CD4-positive, alpha-beta memory T cell (primary cell): ENCODE measurements at regions not wholly inside any gene's neighbourhood (a gene's known extent, or its start where the extent isn't known, plus 50 kb on each side); places are given as distances from the start of the nearest gene placed in this dataset.

ENCODE experiments used
- CTCF ChIA-PET: fragments of 350-600 bp; sonication (Branson Sonifier 250); formaldehyde crosslinking; loops from one replicate; lab custom pipeline; 2021; ENCODE audit warnings: inconsistent platforms; ENCODE audit not compliant: partially characterized antibody; lab: Charles Lee
- POLR2A ChIA-PET: fragments of 350-600 bp; sonication (Branson Sonifier 250); formaldehyde crosslinking; loops from one replicate; lab custom pipeline; 2021; ENCODE audit not compliant: partially characterized antibody; lab: Charles Lee
- DNase-seq, 5 donors: peaks; one replicate each; pipeline versions ENCODE4 v3.0.0 to v3.0.0-alpha.2; 2020 to 2022; ENCODE audit warnings: mixed read lengths in 1 of 5
- H3K27ac ChIP-seq: one replicate; pipeline ENCODE4 v1.7.0; 2013; ENCODE audit warnings: low read depth, low read length
- H3K27me3 ChIP-seq: 2 replicates; pipeline ENCODE4 v1.7.0; 2013; ENCODE audit warnings: mild to moderate bottlenecking, low read length, moderate library complexity; ENCODE audit not compliant: insufficient read depth
- H3K36me3 ChIP-seq: 2 replicates; pipeline ENCODE4 v1.7.0; 2013; ENCODE audit warnings: mild to moderate bottlenecking, low read length, moderate library complexity; ENCODE audit not compliant: insufficient read depth
- H3K4me1 ChIP-seq: 2 replicates; pipeline ENCODE4 v1.7.0; 2013; ENCODE audit warnings: mild to moderate bottlenecking, low read length, moderate library complexity; ENCODE audit not compliant: insufficient read depth
- H3K4me3 ChIP-seq, 2 donors: one replicate each; pipeline ENCODE4 v1.7.0; 2013; ENCODE audit warnings: low read length in 2 of 2, mild to moderate bottlenecking in 1 of 2
- H3K9me3 ChIP-seq, 2 donors: one replicate each; pipeline ENCODE4 v1.7.0; 2013; ENCODE audit warnings: low read length in 2 of 2, control low read depth in 1 of 2; ENCODE audit not compliant: control insufficient read depth in 1 of 2
- H3K27ac Mint-ChIP-seq, 7 donors: one replicate each; pipeline ENCODE4 v1.8.0; 2020 to 2021; ENCODE audit warnings: mixed read lengths in 7 of 7, mild to moderate bottlenecking in 6 of 7, inconsistent platforms in 3 of 7, moderate library complexity in 3 of 7
- H3K27me3 Mint-ChIP-seq, 2 donors: one replicate each; pipeline ENCODE4 v1.8.0; 2020 to 2021; ENCODE audit warnings: mixed read lengths in 2 of 2
- H3K36me3 Mint-ChIP-seq, 2 donors: one replicate each; pipeline ENCODE4 v1.8.0; 2020 to 2021; ENCODE audit warnings: mixed read lengths in 2 of 2, inconsistent platforms in 1 of 2, mild to moderate bottlenecking in 1 of 2
- H3K4me1 Mint-ChIP-seq, 4 donors: one replicate each; pipeline ENCODE4 v1.8.0; 2020 to 2021; ENCODE audit warnings: mixed read lengths in 4 of 4, mild to moderate bottlenecking in 1 of 4
- H3K4me3 Mint-ChIP-seq, 8 donors: one replicate each; pipeline ENCODE4 v1.8.0; 2020 to 2021; ENCODE audit warnings: mixed read lengths in 8 of 8, mild to moderate bottlenecking in 7 of 8, moderate library complexity in 6 of 8, inconsistent platforms in 3 of 8
- H3K9me3 Mint-ChIP-seq, 8 donors: one replicate each; pipeline ENCODE4 v1.8.0; 2020 to 2021; ENCODE audit warnings: mixed read lengths in 8 of 8, mild to moderate bottlenecking in 5 of 8, inconsistent platforms in 3 of 8, moderate library complexity in 1 of 8
- intact Hi-C: fragments of 100-400 bp; cut with micrococcal nuclease; formaldehyde crosslinking; loops from one replicate; pipeline ENCODE4 v1.15.1; 2023

- no peaks in the 10 kb centered on the region for H3K36me3 Mint-ChIP-seq
- H3K27me3 Mint-ChIP-seq, result peaks cover 4 to 19% of the 10 kb centered on the region in 2 donors
- CTCF ChIA-PET, result no interaction called here
- no peak overlapping the region for H3K27ac Mint-ChIP-seq
- Histone ChIP-seq H3K4me1 (no peaks in the 10 kb centered on the region), H3K4me3 (no peak overlapping the region), H3K36me3 (no peaks in the 10 kb centered on the region), H3K9me3 (no peaks in the 10 kb centered on the region), H3K27me3 (no peaks in the 10 kb centered on the region), H3K27ac (no peak overlapping the region)
- H3K4me3 Mint-ChIP-seq, result no peak overlapping the region
- intact Hi-C loops, result no loop called here
- POLR2A ChIA-PET, result no interaction called here
- no peaks in the 10 kb centered on the region for H3K9me3 Mint-ChIP-seq
- peaks cover 0 to 3% (median 1%) of the 10 kb centered on the region in 4 donors for H3K4me1 Mint-ChIP-seq
- DNase-seq, result no peak
Measured at GRCh38 chr21:35411434-35411833, 362.3 kb upstream of the RUNX1 start.

GRCh38 chr21:35410656-35411055, 361.6 kb upstream of the RUNX1 start:
- Mint-ChIP-seq H3K9me3 (no peaks in the 10 kb centered on the region), H3K36me3 (no peaks in the 10 kb centered on the region), H3K27ac (no peak overlapping the region), H3K4me3 (no peak overlapping the region), H3K4me1 (peaks cover 0 to 3% (median 1%) of the 10 kb centered on the region in 4 donors), H3K27me3 (peaks cover 4 to 23% of the 10 kb centered on the region in 2 donors)
- POLR2A ChIA-PET, result no interaction called here
- H3K27me3 ChIP-seq, result no peaks in the 10 kb centered on the region
- no peak for DNase-seq
- H3K4me1 ChIP-seq, result no peaks in the 10 kb centered on the region
- CTCF ChIA-PET, result no interaction called here
- no peaks in the 10 kb centered on the region for H3K36me3 ChIP-seq
- no peaks in the 10 kb centered on the region for H3K9me3 ChIP-seq
- no peak overlapping the region for H3K4me3 ChIP-seq
- no peak overlapping the region for H3K27ac ChIP-seq
- intact Hi-C loops, result no loop called here

GRCh38 chr21:35410123-35410522, 361.0 kb upstream of the RUNX1 start:
- no peaks in the 10 kb centered on the region for H3K9me3 ChIP-seq
- no peaks in the 10 kb centered on the region for H3K36me3 ChIP-seq
- Mint-ChIP-seq H3K4me3 (no peak overlapping the region), H3K36me3 (no peaks in the 10 kb centered on the region), H3K27ac (no peak overlapping the region), H3K9me3 (no peaks in the 10 kb centered on the region), H3K4me1 (peaks cover 0 to 3% (median 1%) of the 10 kb centered on the region in 4 donors), H3K27me3 (peaks cover 4 to 25% of the 10 kb centered on the region in 2 donors)
- no peaks in the 10 kb centered on the region for H3K4me1 ChIP-seq
- DNase-seq, result no peak
- H3K27ac ChIP-seq, result no peak overlapping the region
- no peaks in the 10 kb centered on the region for H3K27me3 ChIP-seq
- CTCF ChIA-PET, result no interaction called here
- POLR2A ChIA-PET, result no interaction called here
- no peak overlapping the region for H3K4me3 ChIP-seq
- intact Hi-C loops, result no loop called here

GRCh38 chr21:35408401-35408800, 359.3 kb upstream of the RUNX1 start:
- intact Hi-C loops, result no loop called here
- no peak for DNase-seq
- H3K4me1 Mint-ChIP-seq, result peaks cover 0 to 3% (median 1%) of the 10 kb centered on the region in 4 donors
- H3K27ac Mint-ChIP-seq, result peak overlapping the region in 1 of 7 donors; percentile 1
- CTCF ChIA-PET, result no interaction called here
- POLR2A ChIA-PET, result no interaction called here
- H3K36me3 ChIP-seq, result no peaks in the 10 kb centered on the region
- peak overlapping the region in 4 of 8 donors; percentile 18 to 46 (median 30) for H3K4me3 Mint-ChIP-seq
- H3K9me3 ChIP-seq, result no peaks in the 10 kb centered on the region
- no peak overlapping the region for H3K27ac ChIP-seq
- no peak overlapping the region for H3K4me3 ChIP-seq
- peaks cover 5 to 20% of the 10 kb centered on the region in 2 donors for H3K27me3 Mint-ChIP-seq
- no peaks in the 10 kb centered on the region for H3K27me3 ChIP-seq
- no peaks in the 10 kb centered on the region for H3K36me3 Mint-ChIP-seq
- no peaks in the 10 kb centered on the region for H3K4me1 ChIP-seq
- no peaks in the 10 kb centered on the region for H3K9me3 Mint-ChIP-seq

- no peak overlapping the region for H3K4me3 ChIP-seq
- no peaks in the 10 kb centered on the region for H3K9me3 Mint-ChIP-seq
- H3K27me3 ChIP-seq, result no peaks in the 10 kb centered on the region
- intact Hi-C loops, result no loop called here
- no peaks in the 10 kb centered on the region for H3K9me3 ChIP-seq
- no peak overlapping the region for H3K27ac ChIP-seq
- no peak for DNase-seq
- no peaks in the 10 kb centered on the region for H3K36me3 Mint-ChIP-seq
- H3K4me1 ChIP-seq, result no peaks in the 10 kb centered on the region
- H3K4me1 Mint-ChIP-seq, result peaks cover 0 to 3% (median 1%) of the 10 kb centered on the region in 4 donors
- H3K4me3 Mint-ChIP-seq, result no peak overlapping the region
- H3K27me3 Mint-ChIP-seq, result peaks cover 5 to 19% of the 10 kb centered on the region in 2 donors
- no peak overlapping the region for H3K27ac Mint-ChIP-seq
- ChIA-PET CTCF (no interaction called here), POLR2A (no interaction called here)
- H3K36me3 ChIP-seq, result no peaks in the 10 kb centered on the region
Measured at GRCh38 chr21:35406635-35407034, 357.5 kb upstream of the RUNX1 start.

- CTCF ChIA-PET, result interaction anchor here (1.2 kb wide), 1 partner anchor 660 kb away, joined by 5 read pairs; no protein-coding TSS in a partner anchor
- no peaks in the 10 kb centered on the region for H3K9me3 ChIP-seq
- peaks cover 3 to 13% of the 10 kb centered on the region in 2 donors for H3K27me3 Mint-ChIP-seq
- no peaks in the 10 kb centered on the region for H3K4me1 ChIP-seq
- no peak overlapping the region for H3K4me3 ChIP-seq
- no peaks in the 10 kb centered on the region for H3K36me3 ChIP-seq
- no peaks in the 10 kb centered on the region for H3K9me3 Mint-ChIP-seq
- no peak overlapping the region for H3K27ac ChIP-seq
- H3K4me1 Mint-ChIP-seq, result peaks cover 0 to 3% (median 1%) of the 10 kb centered on the region in 4 donors
- POLR2A ChIA-PET, result interaction anchor here (0.8 kb wide), 1 partner anchor 517 kb away, joined by 3 read pairs; no protein-coding TSS in a partner anchor
- no peaks in the 10 kb centered on the region for H3K36me3 Mint-ChIP-seq
- DNase-seq, result no peak
- no peak overlapping the region for H3K27ac Mint-ChIP-seq
- no peak overlapping the region for H3K4me3 Mint-ChIP-seq
- intact Hi-C loops, result no loop called here
- H3K27me3 ChIP-seq, result no peaks in the 10 kb centered on the region
Measured at GRCh38 chr21:35405981-35406380, 356.9 kb upstream of the RUNX1 start.

- no peaks in the 10 kb centered on the region for H3K36me3 Mint-ChIP-seq
- no peaks in the 10 kb centered on the region for H3K9me3 ChIP-seq
- intact Hi-C loops, result no loop called here
- H3K4me1 ChIP-seq, result no peaks in the 10 kb centered on the region
- no peak for DNase-seq
- peak overlapping the region in 1 of 7 donors; percentile 31 for H3K27ac Mint-ChIP-seq
- H3K4me3 ChIP-seq, result no peak overlapping the region
- POLR2A ChIA-PET, result no interaction called here
- H3K27me3 Mint-ChIP-seq, result peaks cover 3 to 8% of the 10 kb centered on the region in 2 donors
- no peak overlapping the region for H3K4me3 Mint-ChIP-seq
- no peaks in the 10 kb centered on the region for H3K36me3 ChIP-seq
- no peaks in the 10 kb centered on the region for H3K9me3 Mint-ChIP-seq
- CTCF ChIA-PET, result interaction anchor here (1.0 to 1.4 kb wide), 2 partner anchors 436 to 659 kb away, joined by 3 to 4 read pairs; no protein-coding TSS in a partner anchor
- peaks cover 0 to 5% (median 2%) of the 10 kb centered on the region in 4 donors for H3K4me1 Mint-ChIP-seq
- H3K27me3 ChIP-seq, result no peaks in the 10 kb centered on the region
- no peak overlapping the region for H3K27ac ChIP-seq
Measured at GRCh38 chr21:35404247-35404646, 355.1 kb upstream of the RUNX1 start.
